A549 (cell line): ENCODE measurements at regions not wholly inside any gene's neighbourhood (a gene's known extent, or its start where the extent isn't known, plus 50 kb on each side); places are given as distances from the start of the nearest gene placed in this dataset.

ENCODE experiments used
- ATAC-seq, 2 experiments: fragments of 200-7000 bp in 1 of 2; fragments of >200 bp in 1 of 2; cut with Nextera tagmentation in 1 of 2; cut with Tn5 transposase in 1 of 2; 3 replicates each; pipeline versions ENCODE4 v1.8.0 to v1.9.1; 2018 to 2020; ENCODE audit warnings: mild to moderate bottlenecking in 1 of 2, moderate library complexity in 1 of 2
- CTCF ChIA-PET: fragments of 300-600 bp; sonication (Branson Sonifier 250); formaldehyde crosslinking; extraction: SDS; loops from one replicate; lab custom pipeline; 2021; ENCODE audit warnings: antibody characterized with exemption, inconsistent platforms; lab: Yijun Ruan, JAX
- POLR2A ChIA-PET: fragments of 350-600 bp; formaldehyde crosslinking; extraction: SDS; loops from one replicate; lab custom pipeline; 2021; ENCODE audit warnings: antibody characterized with exemption, inconsistent platforms; lab: Yijun Ruan, JAX
- DNase-seq, 2 experiments: peaks; one replicate each; pipeline versions ENCODE4 v3.0.0 to v3.0.0-alpha.2; 2011 to 2016; ENCODE audit warnings: low read depth in 1 of 2, low spot score in 1 of 2
- FAIRE-seq: peaks from 2 replicates; lab custom pipeline; 2011; peaks lifted over from hg19 to GRCh38; lab: Jason Lieb, UNC
- H3K27ac ChIP-seq, 2 experiments: fragments of >200 bp; sonication (Bioruptor Twin); formaldehyde crosslinking; 3 replicates each; pipeline ENCODE4 v1.5.1; 2016 to 2017
- H3K4me1 ChIP-seq: fragments of >200 bp; sonication (Bioruptor Twin); formaldehyde crosslinking; 3 replicates; pipeline ENCODE4 v1.6.1; 2016
- H3K4me2 ChIP-seq: fragments of >200 bp; sonication (Bioruptor Twin); formaldehyde crosslinking; 3 replicates; pipeline ENCODE4 v1.6.1; 2016
- H3K4me3 ChIP-seq: fragments of >200 bp; sonication (Bioruptor Twin); formaldehyde crosslinking; 3 replicates; pipeline ENCODE4 v1.5.1; 2016
- H3K9me3 ChIP-seq: fragments of >200 bp; sonication (Bioruptor Twin); formaldehyde crosslinking; 3 replicates; pipeline ENCODE4 v1.6.1; 2016
- ATOH8 ChIP-seq: fragments of 250-450 bp; sonication (Bioruptor Pico); IDR thresholded peaks from 2 replicates; pipeline ENCODE4 v1.5.0; 2020; ENCODE audit warnings: low read depth, mild to moderate bottlenecking, moderate library complexity
- BHLHE40 ChIP-seq: IDR thresholded peaks from 2 replicates; pipeline ENCODE4 v1.6.1; 2012; ENCODE audit warnings: low read depth, low read length, inconsistent platforms
- CEBPB ChIP-seq, 2 experiments: fragments of >200 bp in 1 of 2; sonication (Bioruptor Twin) in 1 of 2; formaldehyde crosslinking in 1 of 2; IDR thresholded peaks; 2 replicates each; pipeline ENCODE4 v1.6.1; 2012 to 2016
- CHD4 ChIP-seq: fragments of 200-600 bp; sonication (generic); IDR thresholded peaks from 2 replicates; pipeline ENCODE4 v1.6.1; 2016; ENCODE audit warnings: antibody characterized with exemption, mild to moderate bottlenecking, borderline replicate concordance
- CTCF ChIP-seq: fragments of >200 bp; sonication (Bioruptor Twin); formaldehyde crosslinking; IDR thresholded peaks from 3 replicates; pipeline ENCODE4 v1.5.1; 2016
- EHF ChIP-seq: fragments of 250-450 bp; sonication (Bioruptor Pico); IDR thresholded peaks from 2 replicates; pipeline ENCODE4 v1.5.0; 2020; ENCODE audit warnings: mild to moderate bottlenecking
- EP300 ChIP-seq, 2 experiments: fragments of >200 bp; sonication (Bioruptor Twin); formaldehyde crosslinking; IDR thresholded peaks; 2 replicates in 1 of 2; 3 replicates in 1 of 2; pipeline ENCODE4 v1.6.1; 2016 to 2017
- FOSL2 ChIP-seq, 2 experiments: fragments of 450-650 bp in 1 of 2; fragments of >200 bp in 1 of 2; sonication (Bioruptor Twin) in 1 of 2; formaldehyde crosslinking; IDR thresholded peaks; 2 replicates each; pipeline versions ENCODE4 v1.5.0 to v1.6.1; 2016 to 2020; ENCODE audit warnings: mild to moderate bottlenecking in 1 of 2, moderate library complexity in 1 of 2
- FOXS1 ChIP-seq: fragments of 250-450 bp; sonication (Bioruptor Pico); IDR thresholded peaks from 2 replicates; pipeline ENCODE4 v1.5.0; 2020; ENCODE audit warnings: mild to moderate bottlenecking, moderate library complexity
- HMGXB4 ChIP-seq: fragments of 250-450 bp; sonication (Bioruptor Pico); IDR thresholded peaks from 2 replicates; pipeline ENCODE4 v1.5.0; 2021; ENCODE audit warnings: mild to moderate bottlenecking, moderate library complexity, borderline replicate concordance
- JUNB ChIP-seq: fragments of >200 bp; sonication (Bioruptor Twin); formaldehyde crosslinking; IDR thresholded peaks from 2 replicates; pipeline ENCODE4 v1.6.1; 2016
- KDM5A ChIP-seq: fragments of 200-600 bp; sonication (generic); IDR thresholded peaks from 2 replicates; pipeline ENCODE4 v1.6.1; 2016; ENCODE audit warnings: antibody characterized with exemption, mild to moderate bottlenecking
- MAX ChIP-seq: IDR thresholded peaks from 2 replicates; pipeline ENCODE4 v1.6.1; 2012
- MAZ ChIP-seq: fragments of 150-350 bp; IDR thresholded peaks from 2 replicates; pipeline ENCODE4 v1.6.1; 2014; ENCODE audit warnings: antibody characterized with exemption, low read depth, low read length, borderline replicate concordance
- NFE2L2 ChIP-seq: fragments of 150-350 bp; conservative IDR thresholded peaks from 2 replicates; pipeline ENCODE4 v1.6.1; 2014; ENCODE audit warnings: low read length
- POLR2A ChIP-seq: IDR thresholded peaks from 2 replicates; pipeline ENCODE4 v1.6.1; 2012; ENCODE audit warnings: mild to moderate bottlenecking, low read length
- REST ChIP-seq: fragments of 200-600 bp; sonication (generic); IDR thresholded peaks from 2 replicates; pipeline ENCODE4 v1.6.1; 2016; ENCODE audit warnings: antibody characterized with exemption, mild to moderate bottlenecking, moderate library complexity
- RNF2 ChIP-seq: fragments of 200-600 bp; sonication (generic); IDR thresholded peaks from 2 replicates; pipeline ENCODE4 v1.6.1; 2016; ENCODE audit warnings: low read depth, mild to moderate bottlenecking, antibody characterized with exemption, moderate library complexity, borderline replicate concordance
- SMC3 ChIP-seq: fragments of >200 bp; sonication (Bioruptor Twin); formaldehyde crosslinking; IDR thresholded peaks from 3 replicates; pipeline ENCODE4 v1.6.1; 2018; ENCODE audit warnings: inconsistent platforms
- SREBF2 ChIP-seq: fragments of 450-650 bp; IDR thresholded peaks from 2 replicates; pipeline ENCODE4 v1.6.1; 2014; ENCODE audit warnings: mild to moderate bottlenecking, moderate library complexity
- TP53 ChIP-seq: fragments of 250-450 bp; sonication (Bioruptor Pico); IDR thresholded peaks from 2 replicates; pipeline ENCODE4 v1.5.0; 2021; ENCODE audit warnings: mild to moderate bottlenecking, moderate library complexity
- USF2 ChIP-seq: fragments of 450-650 bp; IDR thresholded peaks from 2 replicates; pipeline ENCODE4 v1.6.1; 2014; ENCODE audit warnings: antibody characterized with exemption
- ZC3H11A ChIP-seq: fragments of 450-650 bp; IDR thresholded peaks from 2 replicates; pipeline ENCODE4 v1.6.1; 2014; ENCODE audit warnings: antibody characterized with exemption, mild to moderate bottlenecking
- ZFP36 ChIP-seq: fragments of 450-650 bp; IDR thresholded peaks from 2 replicates; pipeline ENCODE4 v1.6.1; 2014; ENCODE audit warnings: borderline replicate concordance; ENCODE audit not compliant: partially characterized antibody
- ZNF302 ChIP-seq: fragments of 250-450 bp; sonication (Bioruptor Pico); IDR thresholded peaks from 2 replicates; pipeline ENCODE4 v1.9.0; 2021; ENCODE audit warnings: inconsistent platforms, mild to moderate bottlenecking, moderate library complexity
- ZSCAN20 ChIP-seq: fragments of 250-450 bp; sonication (Bioruptor Pico); IDR thresholded peaks from 2 replicates; pipeline ENCODE4 v1.8.0; 2022; ENCODE audit warnings: mild to moderate bottlenecking, moderate library complexity
- WGBS: methylation state at CpG from one replicate; pipeline ENCODE4 v1.1.6; 2017; ENCODE audit errors: missing lambda C conversion rate; 5-methylcytosine and 5-hydroxymethylcytosine counted together

- POLR2A ChIA-PET: no interaction called here
- no peak overlapping the region for H3K27ac ChIP-seq
- TF ChIP-seq POLR2A: no peak
- no peak for TF ChIP-seq MAX
- TF ChIP-seq JUNB: no peak
- no peak for TF ChIP-seq HMGXB4
- no peak for TF ChIP-seq BHLHE40
- no peak for TF ChIP-seq ZSCAN20 (CRISPR knock-in tag)
- no peak for TF ChIP-seq CEBPB (IDR thresholded peaks at IDR 0.05)
- TF ChIP-seq CTCF: no peak
- TF ChIP-seq USF2: no peak
- TF ChIP-seq EP300 (IDR thresholded peaks at IDR 0.05): no peak
- TF ChIP-seq KDM5A: no peak
- no peak for TF ChIP-seq RNF2
- TF ChIP-seq FOSL2 (IDR thresholded peaks at IDR 0.05): no peak
- no peak for TF ChIP-seq FOSL2 (CRISPR knock-in tag; IDR thresholded peaks at IDR 0.05)
- TF ChIP-seq FOXS1: no peak
- no peak for TF ChIP-seq CHD4
- no peak for TF ChIP-seq TP53 (CRISPR knock-in tag)
- no peak for TF ChIP-seq SREBF2
- TF ChIP-seq SMC3: no peak
- TF ChIP-seq NFE2L2: no peak
- TF ChIP-seq, all 56 proteins: peak for 0
- ATAC-seq (no peak), FAIRE-seq (no peak), DNase-seq (no peak)
- H3K4me3 ChIP-seq: no peak overlapping the region
- CTCF ChIA-PET: no interaction called here
- 34% methylated on average over 2 of the region's 2 CpGs for WGBS
- no peaks in the 10 kb centered on the region for H3K9me3 ChIP-seq
- no peaks in the 10 kb centered on the region for H3K4me1 ChIP-seq
- H3K4me2 ChIP-seq: no peak overlapping the region
These were observed 221.0 kb upstream of the ANKRD50 start for GRCh38 chr4:124933521-124933920.

GRCh38 chr4:124932447-124932846, 219.9 kb upstream of the ANKRD50 start:
- TF ChIP-seq EHF (CRISPR knock-in tag) (no peak), REST (no peak), MAZ (no peak), SREBF2 (no peak), SMC3 (no peak), USF2 (no peak), ATOH8 (CRISPR knock-in tag) (no peak), TP53 (CRISPR knock-in tag) (no peak), ZSCAN20 (CRISPR knock-in tag) (no peak), KDM5A (no peak), EP300 (IDR thresholded peaks at IDR 0.05) (no peak), ZFP36 (no peak), ZNF302 (no peak), ZC3H11A (no peak)
- TF ChIP-seq, all 56 proteins: peak for 0
- FAIRE-seq (no peak), ATAC-seq (no peak), DNase-seq (no peak)
- no peak overlapping the region for H3K27ac ChIP-seq
- no peaks in the 10 kb centered on the region for H3K4me1 ChIP-seq
- 89% methylated on average over 1 of the region's 1 CpG for WGBS
- POLR2A ChIA-PET: no interaction called here
- H3K4me3 ChIP-seq: no peak overlapping the region
- no peaks in the 10 kb centered on the region for H3K9me3 ChIP-seq
- no peak overlapping the region for H3K4me2 ChIP-seq
- CTCF ChIA-PET: no interaction called here
